Colonic mucosa (tissue), 4 donors: ENCODE measurements at regions not wholly inside any gene's neighbourhood (a gene's known extent, or its start where the extent isn't known, plus 50 kb on each side); places are given as distances from the start of the nearest gene placed in this dataset.

Experiments used
- DNase-seq: peaks from one replicate; pipeline ENCODE4 v3.0.0-alpha.2; 2020
- H3K27ac ChIP-seq: fragments of 200-600 bp; one replicate; pipeline ENCODE4 v1.8.0; 2021
- H3K27me3 ChIP-seq: fragments of 200-600 bp; one replicate; pipeline ENCODE4 v1.8.0; 2021
- H3K36me3 ChIP-seq: fragments of 200-600 bp; one replicate; pipeline ENCODE4 v1.8.0; 2021
- H3K4me1 ChIP-seq: fragments of 200-600 bp; one replicate; pipeline ENCODE4 v1.8.0; 2021; ENCODE audit warnings: mild to moderate bottlenecking
- H3K4me3 ChIP-seq: fragments of 200-600 bp; one replicate; pipeline ENCODE4 v1.8.0; 2021
- H3K9ac ChIP-seq, 2 donors: one replicate each; pipeline ENCODE4 v1.7.0; 2013; ENCODE audit warnings: control low read depth in 2 of 2, low read depth in 2 of 2, low read length in 2 of 2
- H3K9me3 ChIP-seq: fragments of 200-600 bp; one replicate; pipeline ENCODE4 v1.8.0; 2021
- intact Hi-C: fragments of 100-400 bp; cut with DNase I; formaldehyde crosslinking; loops from one replicate; pipeline ENCODE4 v1.14.1; 2022
- TF ChIP-seq, protein P1 (sequence below): fragments of 200-600 bp; IDR thresholded peaks from one replicate; pipeline ENCODE4 v1.8.0; 2022; ENCODE audit warnings: antibody characterized with exemption, mild to moderate bottlenecking
- donor health status: healthy.
- donor health status: DM: no; HTN: no; CAD: no.
- donor health status: DM: no; HTN: no; CAD: no.

DNA sequence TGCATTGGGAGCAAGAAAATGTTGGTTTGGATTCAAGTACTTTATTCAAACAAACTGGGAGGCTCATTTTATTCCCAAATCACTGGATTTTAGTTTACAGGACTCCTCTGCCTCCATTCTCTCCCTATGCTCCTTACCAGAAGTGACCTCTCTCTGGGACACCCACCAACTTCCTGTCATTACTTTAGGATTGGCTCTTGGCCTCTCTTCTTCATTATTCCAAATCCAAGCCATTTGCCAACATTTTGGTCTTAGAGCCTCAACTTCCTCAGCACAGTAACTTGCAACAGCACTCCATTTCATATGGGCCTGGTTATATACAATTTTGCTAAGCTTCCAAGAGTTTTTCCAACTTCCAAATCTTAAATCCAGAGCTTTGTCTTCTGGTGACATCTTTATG, 432.1 kb downstream of the NR2F2 start:
- H3K36me3 ChIP-seq: no peaks in the 10 kb centered on the region
- TF ChIP-seq, protein P1, sequence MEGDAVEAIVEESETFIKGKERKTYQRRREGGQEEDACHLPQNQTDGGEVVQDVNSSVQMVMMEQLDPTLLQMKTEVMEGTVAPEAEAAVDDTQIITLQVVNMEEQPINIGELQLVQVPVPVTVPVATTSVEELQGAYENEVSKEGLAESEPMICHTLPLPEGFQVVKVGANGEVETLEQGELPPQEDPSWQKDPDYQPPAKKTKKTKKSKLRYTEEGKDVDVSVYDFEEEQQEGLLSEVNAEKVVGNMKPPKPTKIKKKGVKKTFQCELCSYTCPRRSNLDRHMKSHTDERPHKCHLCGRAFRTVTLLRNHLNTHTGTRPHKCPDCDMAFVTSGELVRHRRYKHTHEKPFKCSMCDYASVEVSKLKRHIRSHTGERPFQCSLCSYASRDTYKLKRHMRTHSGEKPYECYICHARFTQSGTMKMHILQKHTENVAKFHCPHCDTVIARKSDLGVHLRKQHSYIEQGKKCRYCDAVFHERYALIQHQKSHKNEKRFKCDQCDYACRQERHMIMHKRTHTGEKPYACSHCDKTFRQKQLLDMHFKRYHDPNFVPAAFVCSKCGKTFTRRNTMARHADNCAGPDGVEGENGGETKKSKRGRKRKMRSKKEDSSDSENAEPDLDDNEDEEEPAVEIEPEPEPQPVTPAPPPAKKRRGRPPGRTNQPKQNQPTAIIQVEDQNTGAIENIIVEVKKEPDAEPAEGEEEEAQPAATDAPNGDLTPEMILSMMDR: no peak
- H3K4me3 ChIP-seq: no peak overlapping the region
- H3K27me3 ChIP-seq: no peaks in the 10 kb centered on the region
- no peak overlapping the region for H3K9ac ChIP-seq
- no peaks in the 10 kb centered on the region for H3K9me3 ChIP-seq
- no peak for DNase-seq
- H3K27ac ChIP-seq: no peak overlapping the region
- no peaks in the 10 kb centered on the region for H3K4me1 ChIP-seq
- intact Hi-C loops: no loop called here

DNA sequence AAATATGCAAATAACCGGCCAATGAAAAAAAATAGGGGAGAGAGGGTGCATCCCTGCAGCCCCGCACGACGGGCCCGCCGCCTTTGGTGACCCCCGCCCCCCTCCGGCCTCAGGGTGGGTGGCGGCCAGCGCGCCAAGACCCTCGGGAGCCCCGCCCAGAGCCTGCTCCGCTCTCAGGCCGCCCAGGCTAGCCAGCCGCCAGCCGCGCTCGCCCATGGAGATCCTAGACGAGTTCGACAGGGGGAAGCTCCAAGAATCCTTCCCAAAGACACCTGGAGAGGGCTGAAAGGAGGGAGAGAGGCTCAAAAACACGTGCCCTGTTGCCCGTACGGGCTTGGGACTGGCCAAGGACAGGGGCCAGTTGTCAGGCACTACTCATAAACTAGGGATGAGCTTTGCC, 434.0 kb downstream of the NR2F2 start:
- Histone ChIP-seq H3K9ac (no peak overlapping the region), H3K36me3 (no peaks in the 10 kb centered on the region), H3K9me3 (no peaks in the 10 kb centered on the region), H3K4me1 (no peaks in the 10 kb centered on the region), H3K4me3 (no peak overlapping the region), H3K27me3 (no peaks in the 10 kb centered on the region), H3K27ac (no peak overlapping the region)
- no peak for DNase-seq
- intact Hi-C loops: no loop called here
- TF ChIP-seq, protein P1: no peak

DNA sequence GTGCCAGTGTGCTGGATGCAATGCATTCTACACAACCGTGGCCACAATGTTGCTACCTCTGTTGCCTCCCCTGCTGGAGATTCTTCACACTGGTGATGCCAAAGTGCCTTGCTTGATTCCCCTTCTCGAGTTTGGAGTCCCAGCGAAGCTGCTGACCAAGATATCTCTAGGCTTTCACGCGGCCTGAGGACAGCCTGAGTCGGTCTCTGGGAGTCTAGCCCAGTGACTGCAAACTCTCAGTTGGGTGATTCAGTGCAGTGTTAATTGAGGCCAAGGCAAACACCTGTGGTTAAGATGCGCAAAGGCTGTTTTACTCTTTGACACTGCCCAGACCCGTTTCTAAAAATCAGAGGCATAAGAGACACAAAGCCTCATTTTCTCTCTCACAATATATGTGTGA, 434.4 kb downstream of the NR2F2 start:
- intact Hi-C loops: no loop called here
- Histone ChIP-seq H3K9me3 (no peaks in the 10 kb centered on the region), H3K4me3 (no peak overlapping the region), H3K9ac (no peak overlapping the region), H3K27me3 (no peaks in the 10 kb centered on the region), H3K4me1 (no peaks in the 10 kb centered on the region), H3K27ac (no peak overlapping the region), H3K36me3 (no peaks in the 10 kb centered on the region)
- TF ChIP-seq, protein P1: no peak
- no peak for DNase-seq

DNA sequence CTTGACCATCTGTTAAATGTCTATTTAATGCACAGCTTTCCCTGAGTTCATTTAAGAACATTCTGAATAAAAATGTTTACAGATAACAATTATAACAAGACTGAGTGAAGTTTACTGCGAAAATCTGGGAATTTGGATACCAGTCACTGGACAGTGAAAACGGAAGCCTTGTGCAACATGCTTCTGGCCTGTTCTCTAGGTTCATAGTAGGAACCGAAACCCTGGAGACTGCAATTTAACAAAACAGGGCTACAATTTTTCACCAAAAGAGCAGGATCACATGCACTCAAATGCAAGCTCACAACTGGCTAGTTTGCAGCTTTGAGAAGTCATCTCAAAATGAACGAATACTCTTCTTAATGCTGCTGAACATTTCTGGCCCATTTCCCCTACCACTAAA, 435.9 kb downstream of the NR2F2 start:
- TF ChIP-seq, protein P1: no peak
- H3K9me3 ChIP-seq: no peaks in the 10 kb centered on the region
- no peaks in the 10 kb centered on the region for H3K4me1 ChIP-seq
- intact Hi-C loops: no loop called here
- H3K4me3 ChIP-seq: no peak overlapping the region
- H3K27ac ChIP-seq: no peak overlapping the region
- no peak for DNase-seq
- no peak overlapping the region for H3K9ac ChIP-seq
- no peaks in the 10 kb centered on the region for H3K27me3 ChIP-seq
- no peaks in the 10 kb centered on the region for H3K36me3 ChIP-seq

DNA sequence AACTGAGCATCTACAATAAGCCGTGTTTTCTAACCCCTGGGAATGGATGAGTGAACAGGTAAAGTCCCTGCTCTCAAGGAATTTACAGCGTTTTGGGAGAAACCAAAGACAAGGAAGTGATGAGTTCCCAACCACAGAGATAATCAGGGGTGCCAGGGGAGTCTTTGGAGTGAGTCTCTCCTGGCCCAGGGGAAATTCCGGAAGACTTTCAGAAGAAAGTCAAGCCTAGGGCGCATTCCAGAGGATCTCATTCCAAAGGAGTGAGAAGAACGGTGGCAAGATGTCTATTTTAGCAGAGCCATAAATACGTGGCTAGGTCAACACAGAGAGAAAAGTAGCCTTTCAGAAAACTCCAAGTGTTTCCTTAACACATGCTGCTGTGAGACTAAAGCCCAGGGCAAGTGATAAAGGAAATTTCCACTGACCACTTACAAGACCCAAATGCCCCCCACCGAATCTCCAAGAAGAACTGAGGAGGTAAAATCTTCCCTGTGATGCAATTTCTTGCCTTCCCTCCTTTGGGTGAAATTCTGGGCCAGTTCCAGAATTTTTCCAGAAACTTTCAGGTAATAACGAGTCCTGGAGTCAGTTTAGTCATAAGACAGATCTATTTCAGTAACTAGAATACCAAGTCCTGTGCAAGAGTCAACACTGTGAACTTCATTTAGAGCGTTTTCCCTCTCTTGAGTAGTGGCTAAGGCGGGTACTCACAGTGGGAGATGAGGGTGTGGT, 437.4 kb downstream of the NR2F2 start:
- H3K9me3 ChIP-seq: no peaks in the 10 kb centered on the region
- TF ChIP-seq, protein P1: no peak
- no peak overlapping the region for H3K9ac ChIP-seq
- intact Hi-C loops: no loop called here
- no peaks in the 10 kb centered on the region for H3K27me3 ChIP-seq
- H3K36me3 ChIP-seq: no peaks in the 10 kb centered on the region
- no peak overlapping the region for H3K4me3 ChIP-seq
- no peak overlapping the region for H3K27ac ChIP-seq
- H3K4me1 ChIP-seq: no peaks in the 10 kb centered on the region
- DNase-seq: no peak
